IPS DF 4.7 (cell line): ENCODE measurements at regions not wholly inside any gene's neighbourhood (a gene's known extent, or its start where the extent isn't known, plus 50 kb on each side); places are given as distances from the start of the nearest gene placed in this dataset.
"Not testable (repeated sequence)": the region's sequence is repeated elsewhere in the genome, so short reads cannot be mapped to it uniquely, and the experiment has no call there.

ENCODE experiments used
- DNase-seq: peaks from one replicate; pipeline ENCODE4 v3.0.0-alpha.2; 2013; ENCODE audit warnings: low spot score; ENCODE audit errors: extremely low read depth

GRCh38 chr9:6104406-6104805 is 89.0 kb upstream of the RANBP6 start:
- DNase-seq: not testable (repeated sequence)

- not testable (repeated sequence) for DNase-seq
Measured at GRCh38 chr9:6103911-6104310, 88.5 kb upstream of the RANBP6 start.

DNA sequence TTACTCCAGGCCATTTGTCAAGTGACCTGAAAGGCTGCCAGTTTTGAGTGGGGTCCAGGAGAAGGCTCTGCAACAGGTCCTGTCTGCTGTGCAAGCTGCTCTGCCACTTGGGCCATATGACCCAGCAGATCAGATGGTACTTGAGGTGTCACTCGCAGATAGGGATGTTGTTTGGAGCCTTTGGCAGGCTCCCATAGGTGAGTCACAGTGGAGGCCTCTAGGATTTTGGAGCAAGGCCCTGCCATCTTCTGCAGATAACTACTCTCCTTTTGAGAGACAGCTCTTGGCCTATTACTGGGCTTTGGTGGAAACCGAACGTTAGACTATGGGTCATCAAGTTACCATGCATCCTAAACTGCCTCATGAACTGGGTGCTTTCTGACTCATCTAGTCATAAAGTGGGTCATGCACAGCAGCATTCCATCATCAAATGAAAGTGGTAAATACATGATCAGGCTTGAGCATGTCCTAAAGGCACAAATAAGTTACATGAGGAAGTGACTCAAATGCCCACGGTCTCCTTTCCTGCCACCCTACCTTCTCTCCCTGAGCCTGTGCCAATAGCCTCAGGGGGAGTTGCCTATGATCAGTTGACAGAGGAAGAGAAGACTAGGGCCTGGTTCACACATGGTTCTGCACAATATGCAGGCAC is 87.0 kb upstream of the RANBP6 start:
- DNase-seq: not testable (repeated sequence)

DNA sequence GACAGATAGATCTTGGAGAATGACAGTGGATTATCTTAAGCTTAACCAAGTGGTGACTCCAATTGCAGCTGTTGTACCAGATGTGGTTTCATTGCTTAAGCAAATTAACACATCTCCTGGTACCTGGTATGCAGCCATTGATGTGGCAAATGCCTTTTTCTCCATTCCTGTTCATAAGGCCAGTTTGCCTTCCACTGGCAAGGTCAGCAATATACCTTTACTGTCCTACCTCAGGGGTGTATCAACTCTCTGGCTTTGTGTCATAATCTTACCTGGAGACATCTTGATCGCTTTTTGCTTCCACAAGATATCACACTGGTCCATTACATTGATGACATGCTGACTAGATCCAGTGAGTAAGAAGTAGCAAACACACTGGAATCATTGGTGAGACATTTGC is 86.3 kb upstream of the RANBP6 start:
- DNase-seq: not testable (repeated sequence)

DNA sequence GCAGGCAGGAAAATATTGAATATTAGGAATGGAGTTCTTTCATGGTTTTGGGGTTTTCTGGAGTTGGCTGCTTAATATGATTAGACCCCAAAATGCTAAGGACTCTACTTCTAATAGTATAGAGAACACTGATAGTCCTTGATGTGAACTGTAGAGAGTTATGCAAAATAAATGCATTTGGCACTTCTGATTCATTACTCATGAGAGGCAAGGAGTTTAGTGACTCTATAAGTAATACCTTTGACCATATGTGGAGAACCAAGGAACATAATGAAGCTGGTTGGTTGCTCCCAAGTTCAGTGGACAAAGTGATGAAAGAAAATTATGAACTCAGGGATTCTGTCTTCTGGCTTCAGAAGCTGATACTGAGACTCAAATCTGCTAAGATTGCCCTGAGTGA is 83.9 kb upstream of the RANBP6 start:
- not testable (repeated sequence) for DNase-seq

DNA sequence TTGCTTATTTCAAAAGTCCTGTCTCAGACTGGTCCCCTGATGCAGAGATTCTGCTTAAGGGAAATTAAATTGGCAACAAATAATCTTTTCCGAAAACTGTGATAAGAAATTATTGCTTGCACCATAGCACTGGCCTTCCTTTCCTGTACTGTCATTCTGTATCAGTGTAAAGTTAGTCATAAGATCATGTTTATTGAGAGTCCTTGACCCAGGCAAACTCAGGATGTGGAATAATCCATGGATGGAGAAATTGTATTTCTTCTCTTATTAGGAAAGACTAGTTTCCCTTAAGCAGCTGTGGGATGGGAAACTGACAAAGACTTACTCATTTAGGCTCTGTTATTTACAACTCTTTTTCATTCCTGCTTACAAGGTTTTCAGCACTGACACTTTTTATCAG is 83.0 kb upstream of the RANBP6 start:
- no peak for DNase-seq

DNA sequence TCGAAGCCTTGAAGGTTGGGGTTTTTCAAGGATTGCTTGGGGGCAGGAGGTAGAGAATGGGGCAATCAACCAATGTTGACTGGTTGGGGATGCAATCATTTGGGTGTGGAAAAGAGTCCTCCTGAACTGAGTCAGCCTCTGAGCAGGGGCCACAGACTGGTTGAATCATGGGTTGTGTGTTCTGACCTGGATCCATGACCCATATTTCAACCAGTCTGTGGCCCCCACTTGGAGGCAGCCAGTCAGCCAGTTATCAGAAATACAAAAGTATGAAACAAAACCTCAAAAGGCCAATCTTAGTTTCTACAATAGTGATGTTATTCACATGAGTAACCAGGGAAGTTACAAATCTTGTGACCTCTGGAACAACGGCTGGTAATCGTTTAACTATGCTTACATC is 81.4 kb upstream of the RANBP6 start:
- DNase-seq: no peak

DNA sequence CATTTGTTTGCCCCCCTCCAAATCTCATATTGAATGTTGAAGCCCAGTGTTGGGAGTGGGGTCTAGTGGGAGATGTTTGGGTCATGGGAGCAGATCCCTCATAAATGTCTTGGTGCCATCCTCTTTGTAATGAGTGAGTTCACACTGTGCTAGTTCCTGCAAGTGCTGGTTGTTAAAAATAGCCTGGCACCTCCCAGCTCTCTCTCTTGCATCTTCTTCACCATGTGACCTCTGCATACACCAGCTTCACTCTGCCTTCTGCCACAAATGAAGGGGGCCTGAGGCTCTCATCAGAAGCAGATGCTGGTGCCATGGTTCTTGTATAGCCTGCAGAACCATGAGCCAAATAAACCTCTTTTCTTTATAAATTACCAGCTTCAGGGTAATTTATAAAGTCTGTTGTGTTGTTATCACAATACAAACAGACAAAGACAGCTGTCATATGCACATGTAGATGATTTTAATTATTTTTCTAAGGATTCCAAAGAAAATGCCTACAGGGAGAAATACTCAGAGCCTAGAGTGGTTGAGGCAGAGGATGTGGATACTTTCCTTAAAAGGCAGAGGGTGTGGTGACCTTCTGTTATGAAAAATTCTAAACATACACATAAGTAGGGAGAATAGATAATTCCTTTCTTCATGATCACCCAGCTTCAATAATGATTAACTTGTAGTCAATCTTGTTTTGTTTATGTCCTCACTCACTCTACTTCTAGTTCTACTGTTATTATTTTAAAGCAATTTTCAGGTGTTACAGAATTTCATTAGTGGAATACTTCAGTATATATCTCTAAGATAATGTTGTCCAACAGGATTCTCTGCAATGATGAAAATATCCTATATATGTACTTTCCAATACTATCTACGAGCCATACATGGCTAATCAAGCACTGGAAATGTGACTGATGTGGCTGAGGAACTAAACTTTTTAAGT is 75.1 kb upstream of the RANBP6 start:
- no peak for DNase-seq

GRCh38 chr9:6089300-6089699 is 73.9 kb upstream of the RANBP6 start:
- DNase-seq: no peak

- no peak for DNase-seq
Measured at GRCh38 chr9:6086006-6086655, 70.7 kb upstream of the RANBP6 start.

- DNase-seq: peak; percentile 97
Measured at GRCh38 chr9:6080154-6080716, 64.8 kb upstream of the RANBP6 start.

DNA sequence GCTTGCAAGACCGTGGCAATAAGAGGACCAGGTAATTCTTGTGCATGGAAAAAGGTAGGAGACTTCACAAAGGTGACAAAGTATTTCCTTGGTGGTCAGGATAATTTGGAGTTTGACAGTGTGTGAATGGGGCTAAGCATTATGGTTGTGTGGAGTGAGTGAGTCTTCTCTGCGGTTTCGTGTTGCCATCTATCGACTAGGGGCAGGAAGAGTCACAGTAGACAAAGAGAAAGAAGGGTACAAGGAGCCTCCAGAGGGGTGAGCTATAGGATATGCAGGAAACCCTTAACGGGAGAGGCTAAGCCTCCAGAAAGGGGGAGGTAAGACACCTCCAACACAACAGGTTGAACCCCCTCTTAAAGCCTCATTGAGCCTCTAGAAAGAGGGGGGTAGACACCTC is 64.0 kb upstream of the RANBP6 start:
- DNase-seq: no peak

DNA sequence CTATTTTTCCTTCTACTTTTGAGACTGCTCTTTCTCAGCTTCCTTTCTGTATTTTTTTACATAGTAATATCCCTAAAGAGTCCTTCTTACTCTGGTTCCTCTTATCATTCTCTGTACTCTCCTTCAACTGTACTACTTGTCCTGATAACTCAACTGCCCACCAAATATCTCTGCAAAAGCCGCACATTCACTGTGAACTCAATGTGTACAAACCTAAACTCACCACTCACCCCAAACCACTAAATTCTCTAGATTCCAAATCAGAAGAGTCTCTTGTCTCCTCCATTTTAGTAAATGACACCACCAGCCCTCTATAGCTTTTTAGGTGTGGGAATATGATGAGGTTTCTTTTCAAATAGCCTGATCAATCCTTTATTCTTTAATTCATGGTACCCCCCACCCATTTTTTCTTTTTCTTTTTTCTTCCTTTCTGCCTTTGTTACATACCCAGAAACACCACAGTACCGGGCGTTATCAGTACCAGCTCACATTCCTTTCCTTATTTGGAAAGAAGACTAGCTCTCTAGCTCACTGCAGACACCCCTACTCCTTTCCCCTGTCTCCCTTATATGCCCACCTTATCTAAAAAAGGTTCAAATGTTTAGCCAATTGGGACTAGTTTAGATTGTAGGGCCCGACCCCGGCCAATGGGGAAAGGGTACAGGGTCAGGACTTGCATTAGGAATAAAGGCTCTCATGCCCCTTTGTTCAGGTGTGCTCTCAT is 63.1 kb upstream of the RANBP6 start:
- no peak for DNase-seq

GRCh38 chr9:6076851-6077250 is 61.4 kb upstream of the RANBP6 start:
- no peak for DNase-seq

DNA sequence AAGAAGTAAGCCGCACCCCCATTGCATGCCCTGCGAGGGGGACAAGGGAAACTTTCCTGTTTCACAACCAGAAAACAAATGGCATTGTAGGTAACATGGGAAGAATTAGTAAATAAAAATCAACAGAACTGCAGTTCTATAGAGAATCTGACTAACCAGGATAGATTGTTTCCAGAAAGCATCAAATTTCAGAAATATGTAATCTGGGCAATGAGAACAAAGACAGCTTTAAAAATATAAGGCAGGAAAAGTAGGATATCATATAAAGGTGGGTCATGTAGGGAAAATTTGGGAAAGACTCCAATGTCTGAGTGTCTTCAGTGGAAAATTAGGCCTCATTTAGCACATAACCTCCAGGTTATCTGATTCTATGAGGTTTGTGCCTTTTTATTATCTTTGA is 58.3 kb upstream of the RANBP6 start:
- no peak for DNase-seq

DNA sequence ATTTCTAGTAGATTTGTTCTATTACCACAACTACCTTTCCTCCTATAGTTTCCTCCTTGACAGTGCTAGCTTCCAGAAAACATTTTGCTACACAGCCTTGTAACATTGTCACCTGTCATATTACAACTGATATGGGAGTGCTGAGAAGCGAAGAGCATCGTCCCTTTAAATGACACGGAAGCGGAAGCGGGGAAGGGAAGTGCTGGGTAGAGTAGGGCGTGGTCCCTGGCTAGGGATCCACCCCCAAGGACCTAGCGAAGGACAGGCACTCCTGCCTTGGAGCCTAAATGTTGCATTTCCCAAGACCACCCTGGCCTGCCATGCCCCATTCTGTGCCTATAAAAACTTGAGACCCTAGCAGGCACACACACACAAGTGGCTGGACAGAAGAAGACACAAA is 57.4 kb upstream of the RANBP6 start:
- DNase-seq: no peak

DNA sequence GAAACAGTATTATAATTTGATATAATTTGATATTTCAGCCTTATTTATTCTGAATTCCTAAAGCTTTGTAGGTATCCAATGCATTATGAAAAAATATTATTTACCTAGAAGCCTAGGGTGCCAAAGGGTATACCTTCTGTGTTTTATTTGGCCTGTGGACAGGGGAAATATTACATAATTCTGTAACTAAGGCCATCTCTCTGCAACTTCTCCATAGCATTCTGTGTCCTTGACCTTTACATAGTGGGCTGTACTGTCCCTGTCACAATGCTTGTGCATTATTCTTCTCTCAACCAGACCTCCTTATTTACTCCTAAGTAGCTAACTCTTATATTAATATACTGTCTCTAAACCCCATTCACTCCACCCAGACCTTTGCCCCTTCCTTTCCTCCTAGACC is 57.0 kb upstream of the RANBP6 start:
- DNase-seq: no peak

DNA sequence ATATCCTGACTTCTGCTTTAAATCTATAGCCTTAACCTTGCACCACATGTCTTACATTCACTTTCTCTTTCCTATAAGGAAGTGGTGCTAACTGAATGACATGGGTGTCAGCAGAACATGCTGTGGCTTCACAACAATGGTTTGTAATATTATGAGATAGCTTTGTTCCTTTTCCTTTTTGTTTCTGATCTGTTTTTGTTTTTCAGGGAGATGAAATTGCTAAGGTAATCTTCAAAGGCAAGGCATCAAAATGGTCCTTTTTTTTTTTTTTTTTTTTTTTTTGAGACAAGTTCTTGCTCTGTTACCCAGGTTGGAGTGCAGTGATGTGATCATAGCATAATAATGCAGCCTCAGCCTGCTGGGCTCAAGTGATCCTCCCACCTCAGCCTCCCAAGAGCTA is 53.6 kb upstream of the RANBP6 start:
- DNase-seq: no peak

- DNase-seq: no peak
Measured at GRCh38 chr9:6067426-6067825, 52.0 kb upstream of the RANBP6 start.
